WTC11 (cell line): ENCODE measurements at regions not wholly inside any gene's neighbourhood (a gene's known extent, or its start where the extent isn't known, plus 50 kb on each side); places are given as distances from the start of the nearest gene placed in this dataset.

Source experiments
- ATAC-seq: fragments of 200-7000 bp; cut with Tn5 transposase; 2 replicates; pipeline ENCODE4 v1.10.0; 2021; ENCODE audit warnings: mild to moderate bottlenecking, moderate library complexity
- CTCF ChIA-PET: fragments of 300-600 bp; sonication (Branson Sonifier 250); formaldehyde crosslinking; loops from one replicate; lab custom pipeline; 2021; ENCODE audit warnings: antibody characterized with exemption; lab: Charles Lee
- POLR2A ChIA-PET: fragments of 350-600 bp; sonication (Branson Sonifier 250); formaldehyde crosslinking; loops from one replicate; lab custom pipeline; 2021; ENCODE audit warnings: antibody characterized with exemption; lab: Charles Lee
- DNase-seq: peaks from one replicate; pipeline ENCODE4 v3.0.0; 2021; ENCODE audit warnings: low spot score
- H3K27ac Mint-ChIP-seq: 2 replicates; pipeline ENCODE4 v1.8.0; 2021; ENCODE audit warnings: mixed read lengths
- H3K27me3 Mint-ChIP-seq: 2 replicates; pipeline ENCODE4 v1.8.0; 2021; ENCODE audit warnings: low read depth, mild to moderate bottlenecking, moderate library complexity, mixed read lengths
- H3K36me3 Mint-ChIP-seq: 2 replicates; pipeline ENCODE4 v1.8.0; 2021; ENCODE audit warnings: mixed read lengths
- H3K4me1 Mint-ChIP-seq: 2 replicates; pipeline ENCODE4 v1.8.0; 2022; ENCODE audit warnings: mixed read lengths
- H3K4me3 Mint-ChIP-seq: 2 replicates; pipeline ENCODE4 v1.8.0; 2021; ENCODE audit warnings: mild to moderate bottlenecking, moderate library complexity, mixed read lengths
- H3K9me3 Mint-ChIP-seq: 2 replicates; pipeline ENCODE4 v1.8.0; 2021; ENCODE audit warnings: mixed read lengths
- AR ChIP-seq: fragments of 250-450 bp; sonication (Bioruptor Pico); IDR thresholded peaks from 2 replicates; pipeline ENCODE4 v1.9.0; 2021; ENCODE audit warnings: mild to moderate bottlenecking
- ATF1 ChIP-seq: sonication (generic); formaldehyde crosslinking; IDR thresholded peaks from 2 replicates; pipeline ENCODE4 v1.8.1; 2023; ENCODE audit warnings: mild to moderate bottlenecking, moderate library complexity, missing genetic modification reagents
- CREB1 ChIP-seq: sonication (generic); formaldehyde crosslinking; IDR thresholded peaks from 2 replicates; pipeline ENCODE4 v1.8.0; 2023; ENCODE audit warnings: mild to moderate bottlenecking, missing genetic modification reagents
- ERG ChIP-seq: fragments of 250-450 bp; sonication (Bioruptor Pico); IDR thresholded peaks from 2 replicates; pipeline ENCODE4 v1.8.0; 2021; ENCODE audit warnings: mild to moderate bottlenecking
- FOXK1 ChIP-seq: sonication (generic); formaldehyde crosslinking; IDR thresholded peaks from 2 replicates; pipeline ENCODE4 v1.8.0; 2022; ENCODE audit warnings: mild to moderate bottlenecking, moderate library complexity, missing genetic modification reagents
- GTF2I ChIP-seq: fragments of 250-450 bp; sonication (Bioruptor Pico); conservative IDR thresholded peaks from 2 replicates; pipeline ENCODE4 v1.4.0; 2021; ENCODE audit warnings: mild to moderate bottlenecking
- MYBL2 ChIP-seq: sonication (generic); formaldehyde crosslinking; IDR thresholded peaks from 2 replicates; pipeline ENCODE4 v1.8.1; 2023; ENCODE audit warnings: mild to moderate bottlenecking, moderate library complexity, missing genetic modification reagents
- NFATC4 ChIP-seq: fragments of 250-450 bp; sonication (Bioruptor Pico); IDR thresholded peaks from 2 replicates; pipeline ENCODE4 v1.9.0; 2021; ENCODE audit warnings: mild to moderate bottlenecking
- NR1H2 ChIP-seq: sonication (generic); formaldehyde crosslinking; IDR thresholded peaks from 2 replicates; pipeline ENCODE4 v1.9.0; 2021; ENCODE audit warnings: mild to moderate bottlenecking, moderate library complexity, missing genetic modification reagents
- OVOL2 ChIP-seq: fragments of 250-450 bp; sonication (Bioruptor Pico); IDR thresholded peaks from 2 replicates; pipeline ENCODE4 v1.9.0; 2021; ENCODE audit warnings: mild to moderate bottlenecking, borderline replicate concordance
- PRRX2 ChIP-seq: fragments of 250-450 bp; sonication (Bioruptor Pico); IDR thresholded peaks from 2 replicates; pipeline ENCODE4 v1.8.0; 2021; ENCODE audit warnings: mild to moderate bottlenecking
- SP1 ChIP-seq: sonication (generic); formaldehyde crosslinking; conservative IDR thresholded peaks from 2 replicates; pipeline ENCODE4 v1.8.1; 2022; ENCODE audit warnings: missing genetic modification reagents
- ZMAT4 ChIP-seq: fragments of 250-450 bp; sonication (Bioruptor Pico); IDR thresholded peaks from 2 replicates; pipeline ENCODE4 v1.9.0; 2021; ENCODE audit warnings: mild to moderate bottlenecking
- ZNF396 ChIP-seq: fragments of 250-450 bp; sonication (Bioruptor Pico); IDR thresholded peaks from 2 replicates; pipeline ENCODE4 v1.8.0; 2021; ENCODE audit warnings: mild to moderate bottlenecking, moderate library complexity, borderline replicate concordance
- TF ChIP-seq, protein P1 (sequence below): sonication (generic); formaldehyde crosslinking; IDR thresholded peaks from 2 replicates; pipeline ENCODE4 v1.8.1; 2023; ENCODE audit warnings: mild to moderate bottlenecking, missing genetic modification reagents
- TF ChIP-seq, protein P2 (sequence below): sonication (generic); formaldehyde crosslinking; IDR thresholded peaks from 2 replicates; pipeline ENCODE4 v1.8.0; 2023; ENCODE audit warnings: missing genetic modification reagents
- TF ChIP-seq, protein P3 (sequence below): fragments of 250-450 bp; sonication (Bioruptor Pico); IDR thresholded peaks from 2 replicates; pipeline ENCODE4 v1.9.0; 2021; ENCODE audit warnings: moderate library complexity, mild to moderate bottlenecking, inconsistent platforms, borderline replicate concordance
- TF ChIP-seq, protein P4 (sequence below): sonication (generic); formaldehyde crosslinking; IDR thresholded peaks from 2 replicates; pipeline ENCODE4 v1.8.1; 2022; ENCODE audit warnings: mild to moderate bottlenecking, missing genetic modification reagents, moderate library complexity, borderline replicate concordance
- TF ChIP-seq, protein P5 (sequence below): sonication (generic); formaldehyde crosslinking; IDR thresholded peaks from 2 replicates; pipeline ENCODE4 v1.8.0; 2022; ENCODE audit warnings: missing genetic modification reagents

- TF ChIP-seq, protein P1, sequence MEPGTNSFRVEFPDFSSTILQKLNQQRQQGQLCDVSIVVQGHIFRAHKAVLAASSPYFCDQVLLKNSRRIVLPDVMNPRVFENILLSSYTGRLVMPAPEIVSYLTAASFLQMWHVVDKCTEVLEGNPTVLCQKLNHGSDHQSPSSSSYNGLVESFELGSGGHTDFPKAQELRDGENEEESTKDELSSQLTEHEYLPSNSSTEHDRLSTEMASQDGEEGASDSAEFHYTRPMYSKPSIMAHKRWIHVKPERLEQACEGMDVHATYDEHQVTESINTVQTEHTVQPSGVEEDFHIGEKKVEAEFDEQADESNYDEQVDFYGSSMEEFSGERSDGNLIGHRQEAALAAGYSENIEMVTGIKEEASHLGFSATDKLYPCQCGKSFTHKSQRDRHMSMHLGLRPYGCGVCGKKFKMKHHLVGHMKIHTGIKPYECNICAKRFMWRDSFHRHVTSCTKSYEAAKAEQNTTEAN (CRISPR knock-in tag), result no peak
- no peak for TF ChIP-seq CREB1 (CRISPR knock-in tag)
- no peak for TF ChIP-seq PRRX2 (CRISPR knock-in tag)
Measured at GRCh38 chr21:25062061-25062460, 545.2 kb downstream of the MRPL39 start (continued).

DNA sequence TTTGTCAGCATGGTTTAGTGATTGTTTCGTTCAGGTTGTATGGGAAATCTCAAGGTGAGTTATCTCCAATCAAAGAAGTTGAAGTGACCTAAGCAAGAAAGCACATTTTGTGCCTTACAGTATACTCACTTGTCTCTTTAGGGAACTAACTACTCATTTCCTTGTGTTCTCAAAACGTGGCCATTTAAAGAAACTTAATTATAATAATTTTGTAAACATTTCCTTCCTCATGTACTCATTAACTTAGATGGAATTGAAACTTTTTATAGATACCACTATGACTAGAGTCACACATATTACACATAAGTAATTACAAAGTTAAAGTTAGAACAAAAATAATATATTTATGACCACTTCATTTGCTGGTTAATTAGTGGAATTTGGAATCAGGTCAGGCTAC lies 552.6 kb downstream of the MRPL39 start:
- no peaks in the 10 kb centered on the region for H3K27me3 Mint-ChIP-seq
- H3K4me1 Mint-ChIP-seq, result no peaks in the 10 kb centered on the region
- no peak overlapping the region for H3K27ac Mint-ChIP-seq
- DNase-seq (no peak), ATAC-seq (no peak)
- H3K9me3 Mint-ChIP-seq, result peaks cover 22% of the 10 kb centered on the region
- POLR2A ChIA-PET, result no interaction called here
- CTCF ChIA-PET, result no interaction called here
- peaks cover 7% of the 10 kb centered on the region; the same call in 1 of the 2 replicates for H3K36me3 Mint-ChIP-seq
- H3K4me3 Mint-ChIP-seq, result no peak overlapping the region
- no peak for TF ChIP-seq AR (CRISPR knock-in tag)
- no peak for TF ChIP-seq MYBL2 (CRISPR knock-in tag)
- TF ChIP-seq, protein P2, sequence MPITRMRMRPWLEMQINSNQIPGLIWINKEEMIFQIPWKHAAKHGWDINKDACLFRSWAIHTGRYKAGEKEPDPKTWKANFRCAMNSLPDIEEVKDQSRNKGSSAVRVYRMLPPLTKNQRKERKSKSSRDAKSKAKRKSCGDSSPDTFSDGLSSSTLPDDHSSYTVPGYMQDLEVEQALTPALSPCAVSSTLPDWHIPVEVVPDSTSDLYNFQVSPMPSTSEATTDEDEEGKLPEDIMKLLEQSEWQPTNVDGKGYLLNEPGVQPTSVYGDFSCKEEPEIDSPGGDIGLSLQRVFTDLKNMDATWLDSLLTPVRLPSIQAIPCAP, result no peak
- no peak for TF ChIP-seq ATF1
- no peak for TF ChIP-seq ERG (CRISPR knock-in tag)
- TF ChIP-seq, protein P3, sequence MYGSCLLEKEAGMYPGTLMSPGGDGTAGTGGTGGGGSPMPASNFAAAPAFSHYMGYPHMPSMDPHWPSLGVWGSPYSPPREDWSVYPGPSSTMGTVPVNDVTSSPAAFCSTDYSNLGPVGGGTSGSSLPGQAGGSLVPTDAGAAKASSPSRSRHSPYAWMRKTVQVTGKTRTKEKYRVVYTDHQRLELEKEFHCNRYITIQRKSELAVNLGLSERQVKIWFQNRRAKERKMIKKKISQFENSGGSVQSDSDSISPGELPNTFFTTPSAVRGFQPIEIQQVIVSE (CRISPR knock-in tag), result no peak
- TF ChIP-seq NFATC4 (CRISPR knock-in tag), result no peak
- no peak for TF ChIP-seq OVOL2 (CRISPR knock-in tag)
- no peak for TF ChIP-seq ZNF396 (CRISPR knock-in tag)
- TF ChIP-seq, protein P4, sequence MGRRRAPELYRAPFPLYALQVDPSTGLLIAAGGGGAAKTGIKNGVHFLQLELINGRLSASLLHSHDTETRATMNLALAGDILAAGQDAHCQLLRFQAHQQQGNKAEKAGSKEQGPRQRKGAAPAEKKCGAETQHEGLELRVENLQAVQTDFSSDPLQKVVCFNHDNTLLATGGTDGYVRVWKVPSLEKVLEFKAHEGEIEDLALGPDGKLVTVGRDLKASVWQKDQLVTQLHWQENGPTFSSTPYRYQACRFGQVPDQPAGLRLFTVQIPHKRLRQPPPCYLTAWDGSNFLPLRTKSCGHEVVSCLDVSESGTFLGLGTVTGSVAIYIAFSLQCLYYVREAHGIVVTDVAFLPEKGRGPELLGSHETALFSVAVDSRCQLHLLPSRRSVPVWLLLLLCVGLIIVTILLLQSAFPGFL (CRISPR knock-in tag), result no peak
- no peak for TF ChIP-seq FOXK1 (CRISPR knock-in tag)

- ATAC-seq, result peak; percentile 56
- Mint-ChIP-seq H3K36me3 (no peaks in the 10 kb centered on the region; the same call in 1 of the 2 replicates), H3K4me1 (peaks cover 6% of the 10 kb centered on the region), H3K9me3 (no peaks in the 10 kb centered on the region), H3K4me3 (peak overlapping the region; percentile 36), H3K27me3 (no peaks in the 10 kb centered on the region), H3K27ac (peak overlapping the region; percentile 61; the same call in 1 of the 2 replicates)
- CTCF ChIA-PET, result interaction anchor here (1.0 kb wide), 2 partner anchors 143 to 156 kb away, joined by 3 to 5 read pairs; no protein-coding TSS in a partner anchor
- POLR2A ChIA-PET, result no interaction called here
- no peak for DNase-seq
- TF ChIP-seq ZMAT4 (CRISPR knock-in tag) (no peak), GTF2I (CRISPR knock-in tag) (no peak), NR1H2 (no peak), SP1 (CRISPR knock-in tag) (no peak)
- TF ChIP-seq, protein P5, sequence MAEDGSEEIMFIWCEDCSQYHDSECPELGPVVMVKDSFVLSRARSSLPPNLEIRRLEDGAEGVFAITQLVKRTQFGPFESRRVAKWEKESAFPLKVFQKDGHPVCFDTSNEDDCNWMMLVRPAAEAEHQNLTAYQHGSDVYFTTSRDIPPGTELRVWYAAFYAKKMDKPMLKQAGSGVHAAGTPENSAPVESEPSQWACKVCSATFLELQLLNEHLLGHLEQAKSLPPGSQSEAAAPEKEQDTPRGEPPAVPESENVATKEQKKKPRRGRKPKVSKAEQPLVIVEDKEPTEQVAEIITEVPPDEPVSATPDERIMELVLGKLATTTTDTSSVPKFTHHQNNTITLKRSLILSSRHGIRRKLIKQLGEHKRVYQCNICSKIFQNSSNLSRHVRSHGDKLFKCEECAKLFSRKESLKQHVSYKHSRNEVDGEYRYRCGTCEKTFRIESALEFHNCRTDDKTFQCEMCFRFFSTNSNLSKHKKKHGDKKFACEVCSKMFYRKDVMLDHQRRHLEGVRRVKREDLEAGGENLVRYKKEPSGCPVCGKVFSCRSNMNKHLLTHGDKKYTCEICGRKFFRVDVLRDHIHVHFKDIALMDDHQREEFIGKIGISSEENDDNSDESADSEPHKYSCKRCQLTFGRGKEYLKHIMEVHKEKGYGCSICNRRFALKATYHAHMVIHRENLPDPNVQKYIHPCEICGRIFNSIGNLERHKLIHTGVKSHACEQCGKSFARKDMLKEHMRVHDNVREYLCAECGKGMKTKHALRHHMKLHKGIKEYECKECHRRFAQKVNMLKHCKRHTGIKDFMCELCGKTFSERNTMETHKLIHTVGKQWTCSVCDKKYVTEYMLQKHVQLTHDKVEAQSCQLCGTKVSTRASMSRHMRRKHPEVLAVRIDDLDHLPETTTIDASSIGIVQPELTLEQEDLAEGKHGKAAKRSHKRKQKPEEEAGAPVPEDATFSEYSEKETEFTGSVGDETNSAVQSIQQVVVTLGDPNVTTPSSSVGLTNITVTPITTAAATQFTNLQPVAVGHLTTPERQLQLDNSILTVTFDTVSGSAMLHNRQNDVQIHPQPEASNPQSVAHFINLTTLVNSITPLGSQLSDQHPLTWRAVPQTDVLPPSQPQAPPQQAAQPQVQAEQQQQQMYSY (CRISPR knock-in tag), result no peak
Measured at GRCh38 chr21:25039461-25040380, 567.6 kb downstream of the MRPL39 start.
